D721Med (cell line): ENCODE measurements at regions not wholly inside any gene's neighbourhood (a gene's known extent, or its start where the extent isn't known, plus 50 kb on each side); places are given as distances from the start of the nearest gene placed in this dataset.
"Not testable (repeated sequence)": the region's sequence is repeated elsewhere in the genome, so short reads cannot be mapped to it uniquely, and the experiment has no call there.

Source experiments
- DNase-seq: peaks from one replicate; pipeline ENCODE4 v3.0.0; 2011; ENCODE audit warnings: low spot score; ENCODE audit not compliant: insufficient read length
- FAIRE-seq: peaks from 2 replicates; lab custom pipeline; 2011; peaks lifted over from hg19 to GRCh38; lab: Jason Lieb, UNC
- CTCF ChIP-seq: IDR thresholded peaks from 2 replicates; pipeline ENCODE4 v1.5.1; 2012; ENCODE audit warnings: mild to moderate bottlenecking, control low read depth; ENCODE audit not compliant: insufficient read depth; ENCODE audit errors: missing control alignments

- FAIRE-seq = no peak
- no peak for DNase-seq
- no peak for TF ChIP-seq CTCF
These were observed 168.1 kb downstream of the FCRL5 start for GRCh38 chr1:157384258-157384657.

- no peak for TF ChIP-seq CTCF
- FAIRE-seq = no peak
- DNase-seq = no peak
These were observed 170.0 kb downstream of the FCRL5 start for GRCh38 chr1:157382351-157382750.

GRCh38 chr1:157380523-157380922, 171.8 kb downstream of the FCRL5 start:
- DNase-seq (no peak), FAIRE-seq (no peak)
- TF ChIP-seq CTCF = no peak

- not testable (repeated sequence) for FAIRE-seq, DNase-seq
- TF ChIP-seq CTCF = peak; percentile 61
These were observed 175.0 kb downstream of the FCRL5 start for GRCh38 chr1:157377280-157377713.

- no peak for TF ChIP-seq CTCF
- no peak for DNase-seq
- no peak for FAIRE-seq
These were observed 175.6 kb downstream of the FCRL5 start for GRCh38 chr1:157376681-157377080.

GRCh38 chr1:157372311-157372710, 180.0 kb downstream of the FCRL5 start:
- DNase-seq, FAIRE-seq: not testable (repeated sequence)

GRCh38 chr1:157371826-157372225, 180.5 kb downstream of the FCRL5 start:
- TF ChIP-seq CTCF = no peak
- no peak for DNase-seq
- FAIRE-seq = no peak

GRCh38 chr1:157371221-157371620, 181.1 kb downstream of the FCRL5 start:
- FAIRE-seq = no peak
- TF ChIP-seq CTCF = no peak
- DNase-seq = no peak
